H1 (cell line): ENCODE measurements at regions not wholly inside any gene's neighbourhood (a gene's known extent, or its start where the extent isn't known, plus 50 kb on each side); places are given as distances from the start of the nearest gene placed in this dataset.

ENCODE experiments used
- CTCF ChIA-PET: fragments of 300-600 bp; sonication (Branson Sonifier 250); formaldehyde crosslinking; loops from one replicate; lab custom pipeline; 2021; ENCODE audit not compliant: partially characterized antibody; lab: Charles Lee
- POLR2A ChIA-PET: fragments of 300-600 bp; sonication (Branson Sonifier 250); formaldehyde crosslinking; loops from one replicate; lab custom pipeline; 2021; ENCODE audit warnings: inconsistent platforms; ENCODE audit not compliant: partially characterized antibody; lab: Charles Lee
- DNase-seq, 2 experiments: peaks; one replicate each; pipeline versions ENCODE4 v3.0.0 to v3.0.0-alpha.2; 2010 to 2022; ENCODE audit warnings: low spot score in 2 of 2, low read depth in 1 of 2, mixed read lengths in 1 of 2
- FAIRE-seq: peaks from 2 replicates; lab custom pipeline; 2011; peaks lifted over from hg19 to GRCh38; lab: Jason Lieb, UNC
- H2AFZ ChIP-seq: 2 replicates; pipeline ENCODE4 v1.8.1; 2012; ENCODE audit warnings: low read length, inconsistent platforms
- H2AK5ac ChIP-seq: 2 replicates; pipeline ENCODE4 v1.6.1; 2013; ENCODE audit warnings: low read depth, low read length
- H2BK120ac ChIP-seq: replicated peaks from 2 replicates; pipeline ENCODE3; 2013; ENCODE audit warnings: low read depth, low read length, inconsistent platforms
- H2BK12ac ChIP-seq: 2 replicates; pipeline ENCODE4 v1.6.1; 2013; ENCODE audit warnings: low read depth, low read length
- H2BK15ac ChIP-seq: 2 replicates; pipeline ENCODE4 v1.6.1; 2013; ENCODE audit warnings: low read length
- H2BK20ac ChIP-seq: 2 replicates; pipeline ENCODE4 v1.6.1; 2013; ENCODE audit warnings: low read length
- H2BK5ac ChIP-seq: 2 replicates; pipeline ENCODE4 v1.6.1; 2013; ENCODE audit warnings: low read depth, low read length
- H3K14ac ChIP-seq: 2 replicates; pipeline ENCODE4 v1.6.1; 2013; ENCODE audit warnings: inconsistent platforms; ENCODE audit not compliant: insufficient read length
- H3K18ac ChIP-seq: 2 replicates; pipeline ENCODE4 v1.6.1; 2013; ENCODE audit warnings: low read length; ENCODE audit errors: extremely low read depth
- H3K23ac ChIP-seq: 2 replicates; pipeline ENCODE4 v1.6.1; 2013; ENCODE audit warnings: inconsistent platforms; ENCODE audit not compliant: insufficient read length
- H3K23me2 ChIP-seq: 2 replicates; pipeline ENCODE4 v1.6.1; 2013; ENCODE audit warnings: low read depth, low read length
- H3K27ac ChIP-seq: 2 replicates; pipeline ENCODE4 v1.6.1; 2011; ENCODE audit warnings: low read depth, low read length, inconsistent platforms
- H3K27me3 ChIP-seq, 4 experiments: replicated peaks in 1 of 4; 1 replicate in 1 of 4; 2 replicates in 3 of 4; pipeline versions ENCODE4 v1.6.1 to v1.8.1; 2011 to 2013; ENCODE audit warnings: low read length in 3 of 4, mild to moderate bottlenecking in 3 of 4, inconsistent platforms in 2 of 4, mixed read lengths in 2 of 4, moderate library complexity in 1 of 4; ENCODE audit not compliant: control insufficient read depth in 3 of 4, insufficient read depth in 3 of 4; ENCODE audit errors: extremely low read depth in 1 of 4
- H3K36me3 ChIP-seq, 4 experiments: 2 replicates each; pipeline versions ENCODE4 v1.6.1 to v1.8.1; 2011 to 2013; ENCODE audit warnings: mild to moderate bottlenecking in 4 of 4, low read length in 3 of 4, moderate library complexity in 2 of 4, control low read depth in 1 of 4, inconsistent platforms in 1 of 4; ENCODE audit not compliant: insufficient read depth in 4 of 4, control insufficient read depth in 2 of 4
- H3K4ac ChIP-seq: replicated peaks from 2 replicates; pipeline ENCODE3; 2013; ENCODE audit warnings: low read length, low read depth, mixed read lengths, inconsistent platforms; ENCODE audit not compliant: insufficient read length
- H3K4me1 ChIP-seq, 4 experiments: replicated peaks in 1 of 4; 1 replicate in 1 of 4; 2 replicates in 3 of 4; pipeline versions ENCODE4 v1.6.1 to v1.8.1; 2011 to 2013; ENCODE audit warnings: low read length in 3 of 4, inconsistent platforms in 2 of 4, mixed read lengths in 1 of 4; ENCODE audit not compliant: insufficient read depth in 4 of 4, control insufficient read depth in 3 of 4
- H3K4me2 ChIP-seq, 2 experiments: 2 replicates each; pipeline versions ENCODE4 v1.6.1 to v1.8.1; 2011 to 2013; ENCODE audit warnings: low read depth in 2 of 2, low read length in 2 of 2, control low read depth in 1 of 2, inconsistent platforms in 1 of 2, mild to moderate bottlenecking in 1 of 2; ENCODE audit not compliant: insufficient read depth in 1 of 2
- H3K4me3 ChIP-seq, 4 experiments: fragments of 200-600, 300-600 bp in 1 of 4; sonication (generic), shearing (Covaris generic), sonication (Bioruptor Twin) in 1 of 4; 2 replicates each; pipeline versions ENCODE4 v1.5.1 to v1.8.1; 2011 to 2016; ENCODE audit warnings: low read length in 4 of 4, low read depth in 3 of 4, control low read depth in 2 of 4, inconsistent platforms in 2 of 4, mild to moderate bottlenecking in 2 of 4, mixed read lengths in 1 of 4, moderate library complexity in 1 of 4; ENCODE audit not compliant: insufficient read depth in 2 of 4; ENCODE audit errors: extremely low read depth in 1 of 4
- H3K56ac ChIP-seq: replicated peaks from 2 replicates; pipeline ENCODE3; 2013; ENCODE audit warnings: low read depth, mild to moderate bottlenecking, mixed read lengths, low read length, inconsistent platforms; ENCODE audit not compliant: insufficient read length
- H3K79me1 ChIP-seq: 2 replicates; pipeline ENCODE4 v1.6.1; 2013; ENCODE audit warnings: low read depth, low read length, control low read depth
- H3K79me2 ChIP-seq, 2 experiments: 2 replicates each; pipeline versions ENCODE4 v1.6.1 to v1.8.1; 2012 to 2013; ENCODE audit warnings: low read length in 2 of 2, mild to moderate bottlenecking in 2 of 2, inconsistent platforms in 1 of 2; ENCODE audit not compliant: insufficient read depth in 2 of 2, control insufficient read depth in 1 of 2
- H3K9ac ChIP-seq, 4 experiments: replicated peaks in 1 of 4; 1 replicate in 1 of 4; 2 replicates in 3 of 4; pipeline versions ENCODE4 v1.6.1 to v1.8.1; 2011 to 2013; ENCODE audit warnings: low read depth in 3 of 4, low read length in 3 of 4, control low read depth in 2 of 4, mild to moderate bottlenecking in 2 of 4, moderate library complexity in 2 of 4, inconsistent platforms in 1 of 4; ENCODE audit errors: extremely low read depth in 1 of 4
- H3K9me3 ChIP-seq, 2 experiments: 2 replicates each; pipeline versions ENCODE4 v1.6.1 to v1.8.1; 2012 to 2013; ENCODE audit warnings: mild to moderate bottlenecking in 2 of 2, moderate library complexity in 2 of 2, control low read depth in 1 of 2, inconsistent platforms in 1 of 2, low read depth in 1 of 2, low read length in 1 of 2, mixed read lengths in 1 of 2; ENCODE audit not compliant: insufficient read depth in 2 of 2
- H4K20me1 ChIP-seq, 2 experiments: replicated peaks in 1 of 2; 2 replicates each; pipeline versions ENCODE3 to v1.8.1; 2011 to 2013; ENCODE audit warnings: inconsistent platforms in 2 of 2, low read length in 2 of 2, mild to moderate bottlenecking in 1 of 2; ENCODE audit not compliant: insufficient read depth in 2 of 2, control insufficient read depth in 1 of 2
- H4K5ac ChIP-seq: 2 replicates; pipeline ENCODE4 v1.6.1; 2013; ENCODE audit warnings: low read length, low read depth, mixed read lengths, inconsistent platforms; ENCODE audit not compliant: insufficient read length
- H4K8ac ChIP-seq: 2 replicates; pipeline ENCODE4 v1.8.0; 2013; ENCODE audit warnings: mild to moderate bottlenecking, moderate library complexity, low read length, inconsistent platforms; ENCODE audit not compliant: insufficient read depth; ENCODE audit errors: extremely low read depth
- H4K91ac ChIP-seq: replicated peaks from 2 replicates; pipeline ENCODE3; 2013; ENCODE audit warnings: low read length, mixed read lengths, inconsistent platforms; ENCODE audit not compliant: insufficient read length
- BRCA1 ChIP-seq: IDR thresholded peaks from 2 replicates; pipeline ENCODE4 v1.6.1; 2012; ENCODE audit warnings: low read depth, low read length, improper control_type of control experiment
- EP300 ChIP-seq, 2 experiments: IDR thresholded peaks; 1 replicate in 1 of 2; 2 replicates in 1 of 2; pipeline ENCODE4 v1.6.1; 2011 to 2012; ENCODE audit warnings: low read depth in 2 of 2, low read length in 2 of 2, mild to moderate bottlenecking in 2 of 2, borderline replicate concordance in 1 of 2, inconsistent platforms in 1 of 2, moderate library complexity in 1 of 2
- SP4 ChIP-seq: IDR thresholded peaks from 2 replicates; pipeline ENCODE4 v1.6.1; 2012; ENCODE audit warnings: low read length, inconsistent platforms
- TAF1 ChIP-seq: IDR thresholded peaks from 2 replicates; pipeline ENCODE4 v1.6.1; 2011; ENCODE audit warnings: mild to moderate bottlenecking, low read depth, low read length

DNA sequence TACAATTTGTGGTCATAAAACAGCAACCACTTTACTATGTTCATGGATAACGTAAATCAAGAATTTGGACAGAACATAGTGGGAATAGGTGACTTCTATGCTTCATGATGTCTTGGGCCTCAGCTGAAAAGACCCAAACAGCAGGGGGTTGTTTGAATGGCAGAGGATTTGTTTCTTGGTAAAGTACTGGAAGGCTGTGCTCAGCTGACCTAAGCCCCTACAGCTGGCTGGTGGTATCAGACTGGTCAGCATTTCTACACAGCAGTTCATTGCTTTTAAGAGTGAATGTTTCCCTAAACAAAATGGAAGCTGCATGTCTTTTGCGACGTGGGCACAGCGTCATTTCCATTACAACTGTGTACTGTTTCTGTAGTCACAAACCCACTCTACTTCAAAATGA lies 148.5 kb upstream of the DEFB112 start (continued):
- no peak for TF ChIP-seq TAF1
- no peak for TF ChIP-seq SP4

DNA sequence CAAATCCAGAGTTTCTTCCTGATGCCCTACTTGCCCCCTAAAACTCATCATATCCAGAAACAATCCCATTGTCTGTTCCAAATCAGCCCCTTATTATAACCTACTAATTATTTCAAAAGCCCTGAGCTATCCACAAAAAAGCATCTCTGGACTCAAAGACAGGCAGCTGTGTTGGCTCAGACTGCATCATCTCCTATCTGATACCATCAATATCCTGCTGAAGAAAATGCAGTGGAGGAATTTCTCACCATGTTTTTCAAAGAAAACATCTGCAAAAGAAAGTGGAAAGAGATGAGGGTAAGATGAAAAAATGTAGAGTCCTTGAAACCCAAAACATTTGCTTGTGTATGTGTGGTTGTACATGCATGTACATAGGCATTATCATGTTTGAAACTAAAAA lies 153.0 kb upstream of the DEFB112 start:
- H4K91ac ChIP-seq, result no peak overlapping the region
- no peak overlapping the region for H2AFZ ChIP-seq
- no peak overlapping the region for H4K5ac ChIP-seq
- no peak overlapping the region for H3K14ac ChIP-seq
- H2BK5ac ChIP-seq, result no peak overlapping the region
- no peak overlapping the region for H3K23ac ChIP-seq
- no peak for DNase-seq
- no peak overlapping the region for H3K4ac ChIP-seq
- no peak overlapping the region for H4K8ac ChIP-seq
- no peaks in the 10 kb centered on the region for H3K79me1 ChIP-seq
- no peaks in the 10 kb centered on the region for H4K20me1 ChIP-seq
- ChIA-PET POLR2A (no interaction called here), CTCF (interaction anchor here (0.8 to 2.1 kb wide), 2 partner anchors 10 to 62 kb away, joined by 3 to 8 read pairs; no protein-coding TSS in a partner anchor)
- no peak overlapping the region for H2BK15ac ChIP-seq
- H2BK120ac ChIP-seq, result no peak overlapping the region
- H2AK5ac ChIP-seq, result no peak overlapping the region
- H3K4me3 ChIP-seq, result no peak overlapping the region
- FAIRE-seq, result no peak
- no peaks in the 10 kb centered on the region for H3K9me3 ChIP-seq
- no peaks in the 10 kb centered on the region for H3K4me1 ChIP-seq
- H2BK20ac ChIP-seq, result no peak overlapping the region
- no peak overlapping the region for H3K56ac ChIP-seq
- no peak overlapping the region for H3K27ac ChIP-seq
- H3K36me3 ChIP-seq, result no peaks in the 10 kb centered on the region
- H3K18ac ChIP-seq, result no peak overlapping the region
- H2BK12ac ChIP-seq, result no peak overlapping the region
- no peaks in the 10 kb centered on the region for H3K79me2 ChIP-seq
- no peaks in the 10 kb centered on the region for H3K23me2 ChIP-seq
- TF ChIP-seq BRCA1, result no peak
- no peak for TF ChIP-seq EP300 (IDR thresholded peaks at IDR 0.05; ENCODE audit: borderline replicate concordance in 1 of 2, low read depth in 2 of 2, low read length in 2 of 2)
- no peak overlapping the region for H3K9ac ChIP-seq
- H3K4me2 ChIP-seq, result no peak overlapping the region
- H3K27me3 ChIP-seq, result no peaks in the 10 kb centered on the region
